Fibroblast of lung (primary cell): ENCODE measurements at regions not wholly inside any gene's neighbourhood (a gene's known extent, or its start where the extent isn't known, plus 50 kb on each side); places are given as distances from the start of the nearest gene placed in this dataset.

Experiments used
- CTCF ChIP-seq, 2 donors: IDR thresholded peaks in 1 of 2; conservative IDR thresholded peaks in 1 of 2; 1 replicate in 1 of 2; 2 replicates in 1 of 2; pipeline ENCODE4 v1.5.1; 2011 to 2012; ENCODE audit warnings: low read length in 2 of 2, control low read depth in 1 of 2, inconsistent platforms in 1 of 2, low read depth in 1 of 2, mild to moderate bottlenecking in 1 of 2
- EZH2 ChIP-seq: IDR thresholded peaks from 2 replicates; pipeline ENCODE4 v1.5.1; 2012; ENCODE audit warnings: low read length, control low read depth, mild to moderate bottlenecking; ENCODE audit errors: missing control alignments

GRCh38 chr14:35458442-35458841, 53.9 kb upstream of the NFKBIA start:
- no peak for TF ChIP-seq CTCF (conservative IDR thresholded peaks at IDR 0.05 in 1 of 2, IDR thresholded peaks at IDR 0.05 in 1 of 2; ENCODE audit: low read depth in 1 of 2, low read length in 2 of 2)
- TF ChIP-seq EZH2: no peak
